Loucy (cell line): ENCODE measurements at regions not wholly inside any gene's neighbourhood (a gene's known extent, or its start where the extent isn't known, plus 50 kb on each side); places are given as distances from the start of the nearest gene placed in this dataset.

Experiments
- EZH2phosphoT487 ChIP-seq: fragments of 200-600 bp; IDR thresholded peaks from 2 replicates; pipeline ENCODE4 v1.6.1; 2018; ENCODE audit warnings: antibody characterized with exemption, mild to moderate bottlenecking, moderate library complexity, borderline replicate concordance
- TF ChIP-seq, protein P1 (sequence below): fragments of 200-600 bp; sonication (generic); conservative IDR thresholded peaks from 2 replicates; pipeline ENCODE4 v1.5.1; 2014; ENCODE audit warnings: mild to moderate bottlenecking, antibody characterized with exemption, low read length

DNA sequence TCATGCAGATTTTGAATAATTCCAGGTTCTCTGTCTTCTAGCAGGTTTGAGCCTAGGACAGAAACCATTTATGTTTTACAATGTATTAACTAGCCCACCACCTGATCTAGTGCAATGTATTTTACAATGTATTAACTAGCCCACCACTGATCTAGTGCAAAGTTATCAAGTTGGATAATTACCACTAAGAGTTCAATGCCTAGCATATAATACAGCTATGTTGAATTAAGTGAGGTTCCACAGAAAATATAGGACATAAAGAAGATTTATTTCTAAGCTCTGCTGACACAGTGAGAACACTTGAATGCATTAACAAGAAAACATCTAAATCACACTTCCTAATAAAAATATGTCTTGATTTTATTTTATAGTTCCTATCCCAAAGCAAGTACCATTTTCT, 854.6 kb upstream of the NEGR1 start:
- TF ChIP-seq, protein P1, sequence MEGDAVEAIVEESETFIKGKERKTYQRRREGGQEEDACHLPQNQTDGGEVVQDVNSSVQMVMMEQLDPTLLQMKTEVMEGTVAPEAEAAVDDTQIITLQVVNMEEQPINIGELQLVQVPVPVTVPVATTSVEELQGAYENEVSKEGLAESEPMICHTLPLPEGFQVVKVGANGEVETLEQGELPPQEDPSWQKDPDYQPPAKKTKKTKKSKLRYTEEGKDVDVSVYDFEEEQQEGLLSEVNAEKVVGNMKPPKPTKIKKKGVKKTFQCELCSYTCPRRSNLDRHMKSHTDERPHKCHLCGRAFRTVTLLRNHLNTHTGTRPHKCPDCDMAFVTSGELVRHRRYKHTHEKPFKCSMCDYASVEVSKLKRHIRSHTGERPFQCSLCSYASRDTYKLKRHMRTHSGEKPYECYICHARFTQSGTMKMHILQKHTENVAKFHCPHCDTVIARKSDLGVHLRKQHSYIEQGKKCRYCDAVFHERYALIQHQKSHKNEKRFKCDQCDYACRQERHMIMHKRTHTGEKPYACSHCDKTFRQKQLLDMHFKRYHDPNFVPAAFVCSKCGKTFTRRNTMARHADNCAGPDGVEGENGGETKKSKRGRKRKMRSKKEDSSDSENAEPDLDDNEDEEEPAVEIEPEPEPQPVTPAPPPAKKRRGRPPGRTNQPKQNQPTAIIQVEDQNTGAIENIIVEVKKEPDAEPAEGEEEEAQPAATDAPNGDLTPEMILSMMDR, result no peak
- TF ChIP-seq EZH2phosphoT487, result no peak
